Neutrophil (primary cell): ENCODE measurements at regions not wholly inside any gene's neighbourhood (a gene's known extent, or its start where the extent isn't known, plus 50 kb on each side); places are given as distances from the start of the nearest gene placed in this dataset.

Source experiments
- H3K27ac ChIP-seq: fragments of 200-600 bp; sonication (generic); 2 replicates; pipeline ENCODE4 v1.5.1; 2016; ENCODE audit warnings: mild to moderate bottlenecking, moderate library complexity
- H3K27me3 ChIP-seq: fragments of 200-600 bp; sonication (generic); 2 replicates; pipeline ENCODE4 v1.6.0; 2016; ENCODE audit warnings: mild to moderate bottlenecking
- H3K36me3 ChIP-seq: fragments of 200-600 bp; sonication (generic); 2 replicates; pipeline ENCODE4 v1.5.1; 2017
- H3K4me1 ChIP-seq, 2 experiments: fragments of 200-600 bp in 1 of 2; sonication (generic) in 1 of 2; 1 replicate in 1 of 2; 2 replicates in 1 of 2; pipeline versions ENCODE4 v1.5.1 to v1.6.1; 2013 to 2016; ENCODE audit warnings: low read depth in 1 of 2, low read length in 1 of 2, mild to moderate bottlenecking in 1 of 2, moderate library complexity in 1 of 2; ENCODE audit not compliant: control insufficient read depth in 1 of 2, insufficient read depth in 1 of 2
- H3K4me3 ChIP-seq, 2 experiments: fragments of 200-600 bp in 1 of 2; sonication (generic) in 1 of 2; 1 replicate in 1 of 2; 2 replicates in 1 of 2; pipeline ENCODE4 v1.5.1; 2013 to 2016; ENCODE audit warnings: low read depth in 1 of 2, low read length in 1 of 2, mild to moderate bottlenecking in 1 of 2, moderate library complexity in 1 of 2
- H3K9me3 ChIP-seq: fragments of 200-600 bp; sonication (generic); 2 replicates; pipeline ENCODE4 v1.5.1; 2016
- CTCF ChIP-seq: fragments of 200-600 bp; sonication (generic); IDR thresholded peaks from 2 replicates; pipeline ENCODE4 v1.5.1; 2016; ENCODE audit warnings: antibody characterized with exemption

- no peak for TF ChIP-seq CTCF
- Histone ChIP-seq H3K36me3 (no peaks in the 10 kb centered on the region), H3K9me3 (no peaks in the 10 kb centered on the region), H3K4me1 (no peaks in the 10 kb centered on the region), H3K27ac (no peak overlapping the region), H3K4me3 (no peak overlapping the region), H3K27me3 (no peaks in the 10 kb centered on the region)
Observed at GRCh38 chr2:367246-367645, 79.4 kb upstream of the ALKAL2 start.

- no peaks in the 10 kb centered on the region for H3K9me3 ChIP-seq
- no peak overlapping the region for H3K27ac ChIP-seq
- no peaks in the 10 kb centered on the region for H3K27me3 ChIP-seq
- no peaks in the 10 kb centered on the region for H3K4me1 ChIP-seq
- no peak overlapping the region for H3K4me3 ChIP-seq
- H3K36me3 ChIP-seq = no peaks in the 10 kb centered on the region
- TF ChIP-seq CTCF = no peak
Observed at GRCh38 chr2:366706-367105, 78.8 kb upstream of the ALKAL2 start.

- Histone ChIP-seq H3K27me3 (no peaks in the 10 kb centered on the region), H3K4me1 (no peaks in the 10 kb centered on the region), H3K36me3 (no peaks in the 10 kb centered on the region), H3K4me3 (no peak overlapping the region), H3K27ac (no peak overlapping the region), H3K9me3 (no peaks in the 10 kb centered on the region)
- TF ChIP-seq CTCF = no peak
Observed at GRCh38 chr2:365367-366275, 77.7 kb upstream of the ALKAL2 start.

- Histone ChIP-seq H3K4me3 (no peak overlapping the region), H3K4me1 (no peaks in the 10 kb centered on the region), H3K27me3 (no peaks in the 10 kb centered on the region), H3K36me3 (no peaks in the 10 kb centered on the region), H3K27ac (no peak overlapping the region), H3K9me3 (no peaks in the 10 kb centered on the region)
- TF ChIP-seq CTCF = no peak
Observed at GRCh38 chr2:363824-364470, 76.1 kb upstream of the ALKAL2 start.

- Histone ChIP-seq H3K9me3 (no peaks in the 10 kb centered on the region), H3K4me3 (no peak overlapping the region), H3K4me1 (no peaks in the 10 kb centered on the region), H3K27me3 (no peaks in the 10 kb centered on the region), H3K36me3 (no peaks in the 10 kb centered on the region), H3K27ac (no peak overlapping the region)
- TF ChIP-seq CTCF = no peak
Observed at GRCh38 chr2:362924-363323, 75.0 kb upstream of the ALKAL2 start.
